Left ventricle myocardium inferior (tissue), 1 donor: ENCODE measurements at regions not wholly inside any gene's neighbourhood (a gene's known extent, or its start where the extent isn't known, plus 50 kb on each side); places are given as distances from the start of the nearest gene placed in this dataset.

Source experiments
- DNase-seq: peaks from one replicate; pipeline ENCODE4 v3.0.0-alpha.2; 2020
- H3K27ac ChIP-seq: fragments of 200-600 bp; replicated peaks from 2 replicates; pipeline ENCODE4 v1.8.0; 2021
- H3K27me3 ChIP-seq: fragments of 200-600 bp; 2 replicates; pipeline ENCODE4 v1.8.0; 2021; ENCODE audit warnings: low read depth
- H3K36me3 ChIP-seq: fragments of 200-600 bp; 2 replicates; pipeline ENCODE4 v1.8.0; 2021
- H3K4me1 ChIP-seq: fragments of 200-600 bp; 2 replicates; pipeline ENCODE4 v1.8.0; 2021
- H3K4me3 ChIP-seq: fragments of 200-600 bp; 2 replicates; pipeline ENCODE4 v1.8.0; 2021; ENCODE audit warnings: mild to moderate bottlenecking, moderate library complexity
- H3K9me3 ChIP-seq: fragments of 200-600 bp; replicated peaks from 2 replicates; pipeline ENCODE4 v1.8.0; 2021
- CTCF ChIP-seq: fragments of 200-600 bp; IDR thresholded peaks from 2 replicates; pipeline ENCODE4 v1.8.0; 2021; ENCODE audit warnings: antibody characterized with exemption, mild to moderate bottlenecking, borderline replicate concordance
- intact Hi-C: fragments of 100-400 bp; cut with micrococcal nuclease; formaldehyde crosslinking; loops from one replicate; pipeline ENCODE4 v1.11.0; 2022
- donor health status: DM: no; HTN: yes; CAD: no; lungs with severe emphysema.

GRCh38 chr9:100700689-100701318, 122.9 kb downstream of the CAVIN4 start:
- intact Hi-C loops = no loop called here
- no peaks in the 10 kb centered on the region for H3K27me3 ChIP-seq
- no peaks in the 10 kb centered on the region for H3K4me1 ChIP-seq
- H3K36me3 ChIP-seq = no peaks in the 10 kb centered on the region
- no peak overlapping the region for H3K27ac ChIP-seq
- peak; percentile 51 for TF ChIP-seq CTCF
- peaks cover 2% of the 10 kb centered on the region for H3K9me3 ChIP-seq
- no peak for DNase-seq
- H3K4me3 ChIP-seq = no peak overlapping the region

- H3K4me3 ChIP-seq = no peak overlapping the region
- no peaks in the 10 kb centered on the region for H3K9me3 ChIP-seq
- DNase-seq = peak; percentile 30
- intact Hi-C loops = loop anchor here (10.0 kb wide), 2 partner anchors 520 to 590 kb away; no protein-coding TSS in a partner anchor
- peak; percentile 86 for TF ChIP-seq CTCF
- H3K36me3 ChIP-seq = no peaks in the 10 kb centered on the region
- peaks cover 62% of the 10 kb centered on the region for H3K27me3 ChIP-seq
- no peaks in the 10 kb centered on the region for H3K4me1 ChIP-seq
- no peak overlapping the region for H3K27ac ChIP-seq
Measured at GRCh38 chr9:100714372-100715099, 136.7 kb downstream of the CAVIN4 start.

GRCh38 chr9:100715100-100715380, 137.2 kb downstream of the CAVIN4 start:
- Histone ChIP-seq H3K9me3 (no peaks in the 10 kb centered on the region), H3K4me1 (no peaks in the 10 kb centered on the region), H3K27ac (no peak overlapping the region), H3K4me3 (no peak overlapping the region), H3K27me3 (peaks cover 58% of the 10 kb centered on the region), H3K36me3 (no peaks in the 10 kb centered on the region)
- no peak for TF ChIP-seq CTCF
- intact Hi-C loops = loop anchor here (10.0 kb wide), 2 partner anchors 520 to 590 kb away; no protein-coding TSS in a partner anchor
- DNase-seq = no peak

GRCh38 chr9:100718717-100719116, 140.8 kb downstream of the CAVIN4 start:
- intact Hi-C loops = loop anchor here (10.0 kb wide), 2 partner anchors 516 to 586 kb away; no protein-coding TSS in a partner anchor
- H3K36me3 ChIP-seq = no peaks in the 10 kb centered on the region
- H3K4me1 ChIP-seq = no peaks in the 10 kb centered on the region
- no peak for TF ChIP-seq CTCF
- H3K27ac ChIP-seq = no peak overlapping the region
- no peaks in the 10 kb centered on the region for H3K9me3 ChIP-seq
- DNase-seq = no peak
- H3K27me3 ChIP-seq = peaks cover 37% of the 10 kb centered on the region
- H3K4me3 ChIP-seq = no peak overlapping the region

GRCh38 chr9:100720922-100721321, 143.0 kb downstream of the CAVIN4 start:
- no peak for TF ChIP-seq CTCF
- no peaks in the 10 kb centered on the region for H3K4me1 ChIP-seq
- H3K36me3 ChIP-seq = no peaks in the 10 kb centered on the region
- intact Hi-C loops = no loop called here
- H3K4me3 ChIP-seq = no peak overlapping the region
- peaks cover 26% of the 10 kb centered on the region for H3K27me3 ChIP-seq
- no peak overlapping the region for H3K27ac ChIP-seq
- DNase-seq = no peak
- no peaks in the 10 kb centered on the region for H3K9me3 ChIP-seq
